GM12873 (cell line): ENCODE measurements at regions not wholly inside any gene's neighbourhood (a gene's known extent, or its start where the extent isn't known, plus 50 kb on each side); places are given as distances from the start of the nearest gene placed in this dataset.

ENCODE experiments used
- TF ChIP-seq, protein P1 (sequence below): IDR thresholded peaks from 2 replicates; pipeline ENCODE4 v1.5.1; 2012; ENCODE audit warnings: low read depth, mild to moderate bottlenecking, moderate library complexity, low read length, control low read depth; ENCODE audit not compliant: insufficient read depth; ENCODE audit errors: missing control alignments

DNA sequence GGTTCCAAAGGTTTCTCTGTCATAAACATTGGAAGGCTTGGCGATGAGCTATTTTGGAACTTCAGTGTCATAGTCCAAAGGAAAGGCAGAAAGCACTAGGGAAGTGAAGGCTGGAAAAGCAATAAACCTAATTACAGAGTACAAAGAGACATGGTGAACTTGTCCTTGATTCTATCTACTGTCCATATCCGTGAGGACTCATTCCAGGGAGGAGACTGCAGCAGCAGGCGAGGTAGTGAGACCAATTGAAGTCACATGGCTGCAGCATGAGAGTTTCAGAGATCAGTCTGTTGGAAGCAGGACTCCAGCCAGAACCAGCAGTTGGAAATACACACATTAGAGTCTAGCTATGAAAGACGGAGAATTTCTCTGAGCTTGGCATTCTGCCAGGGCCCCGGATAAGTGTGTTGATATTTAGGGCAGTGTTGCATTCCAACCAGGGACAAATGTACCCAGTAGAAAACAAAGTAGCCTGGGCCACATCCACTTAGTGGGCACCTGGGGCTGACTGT lies 54.1 kb upstream of the ARHGAP42 start:
- TF ChIP-seq, protein P1, sequence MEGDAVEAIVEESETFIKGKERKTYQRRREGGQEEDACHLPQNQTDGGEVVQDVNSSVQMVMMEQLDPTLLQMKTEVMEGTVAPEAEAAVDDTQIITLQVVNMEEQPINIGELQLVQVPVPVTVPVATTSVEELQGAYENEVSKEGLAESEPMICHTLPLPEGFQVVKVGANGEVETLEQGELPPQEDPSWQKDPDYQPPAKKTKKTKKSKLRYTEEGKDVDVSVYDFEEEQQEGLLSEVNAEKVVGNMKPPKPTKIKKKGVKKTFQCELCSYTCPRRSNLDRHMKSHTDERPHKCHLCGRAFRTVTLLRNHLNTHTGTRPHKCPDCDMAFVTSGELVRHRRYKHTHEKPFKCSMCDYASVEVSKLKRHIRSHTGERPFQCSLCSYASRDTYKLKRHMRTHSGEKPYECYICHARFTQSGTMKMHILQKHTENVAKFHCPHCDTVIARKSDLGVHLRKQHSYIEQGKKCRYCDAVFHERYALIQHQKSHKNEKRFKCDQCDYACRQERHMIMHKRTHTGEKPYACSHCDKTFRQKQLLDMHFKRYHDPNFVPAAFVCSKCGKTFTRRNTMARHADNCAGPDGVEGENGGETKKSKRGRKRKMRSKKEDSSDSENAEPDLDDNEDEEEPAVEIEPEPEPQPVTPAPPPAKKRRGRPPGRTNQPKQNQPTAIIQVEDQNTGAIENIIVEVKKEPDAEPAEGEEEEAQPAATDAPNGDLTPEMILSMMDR, result no peak

DNA sequence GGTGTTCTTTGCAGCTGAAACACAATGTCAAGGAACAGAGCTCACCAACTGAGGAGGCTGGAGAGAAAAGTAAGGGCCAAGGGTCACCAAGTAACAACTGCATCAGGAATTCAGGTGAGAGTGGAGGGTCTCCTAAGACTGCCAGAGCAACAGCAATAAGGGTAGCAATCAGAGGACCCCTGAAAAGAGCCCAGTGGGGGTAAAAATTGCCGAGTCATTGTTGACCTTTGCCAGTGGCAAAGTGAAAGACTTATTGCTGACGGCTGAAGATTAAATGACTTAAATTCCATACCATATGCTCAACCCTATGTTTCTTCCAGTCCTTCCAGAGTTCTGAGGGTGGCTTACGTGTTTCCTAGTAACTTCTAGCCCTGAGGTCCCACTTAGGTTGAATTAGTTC lies 51.9 kb upstream of the ARHGAP42 start:
- TF ChIP-seq, protein P1, result no peak

DNA sequence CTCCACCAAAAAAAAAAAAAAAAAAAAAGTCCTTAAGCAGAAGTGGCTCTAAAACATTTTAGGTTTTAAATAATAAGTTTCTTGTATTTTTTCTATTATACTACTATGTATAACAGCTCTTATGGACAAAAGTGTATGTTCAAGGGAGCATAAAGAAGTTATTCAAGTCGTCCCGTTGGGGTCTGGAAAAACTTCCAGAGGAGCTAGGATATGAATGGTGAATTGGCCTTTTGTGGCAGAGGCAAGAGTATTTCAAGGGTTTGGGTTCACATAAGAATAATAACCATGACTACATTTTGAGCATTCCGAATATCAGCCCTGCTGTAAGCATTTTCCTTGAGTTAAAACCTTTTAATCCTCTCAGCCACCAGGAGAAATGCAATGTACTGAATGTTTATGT lies 50.6 kb upstream of the ARHGAP42 start:
- TF ChIP-seq, protein P1, result no peak
